ENCODE measurements at regions not wholly inside any gene's neighbourhood (a gene's known extent, or its start where the extent isn't known, plus 50 kb on each side); places are given as distances from the start of the nearest gene placed in this dataset.

DNA sequence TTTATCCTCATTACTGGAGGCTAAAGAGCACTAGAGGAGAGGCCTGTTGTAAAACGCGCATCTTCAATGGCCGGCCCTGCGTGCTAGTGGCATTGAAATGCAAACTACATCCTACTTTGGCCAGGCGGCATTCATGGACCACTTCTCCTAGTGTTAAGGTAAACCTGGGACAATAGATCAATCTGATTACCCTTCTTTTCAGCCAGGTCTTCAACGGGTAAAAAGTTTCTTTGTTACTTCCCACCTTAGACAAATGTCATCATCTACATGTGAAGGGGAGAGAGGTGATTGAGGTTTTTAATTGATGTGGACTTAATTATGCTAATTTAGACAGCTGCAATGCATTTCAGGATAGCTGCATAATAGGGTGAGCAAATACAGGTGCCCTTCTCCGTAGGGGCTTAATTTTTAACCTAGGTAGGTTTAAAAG lies 628.0 kb downstream of the ZEB2 start:
- 95% methylated on average over 7 of the region's 7 CpGs for WGBS
- no peak for DNase-seq (ENCODE audit: low read depth in 6 of 9, low spot score in 9 of 9)
- Histone ChIP-seq H3K4me3 (ENCODE audit: low read length in 2 of 2) (no peak overlapping the region), H3K27ac (ENCODE audit: low read depth in 1 of 2, low read length in 1 of 2) (no peak overlapping the region), H3K27me3 (ENCODE audit: control insufficient read depth in 2 of 2, insufficient read depth in 1 of 2, low read length in 1 of 2) (no peaks in the 10 kb centered on the region), H3K36me3 (ENCODE audit: control insufficient read depth in 2 of 2, insufficient read depth in 2 of 2, low read length in 1 of 2) (no peaks in the 10 kb centered on the region), H3K4me1 (ENCODE audit: control insufficient read depth in 2 of 2, insufficient read depth in 2 of 2, low read length in 2 of 2) (no peaks in the 10 kb centered on the region), H3K9me3 (ENCODE audit: control insufficient read depth in 2 of 2, insufficient read depth in 1 of 2, low read length in 1 of 2) (no peaks in the 10 kb centered on the region)

- no peaks in the 10 kb centered on the region for H3K9me3 ChIP-seq (ENCODE audit: control insufficient read depth in 2 of 2, insufficient read depth in 1 of 2, low read length in 1 of 2)
- no peaks in the 10 kb centered on the region for H3K4me1 ChIP-seq (ENCODE audit: control insufficient read depth in 2 of 2, insufficient read depth in 2 of 2, low read length in 2 of 2)
- no peaks in the 10 kb centered on the region for H3K36me3 ChIP-seq (ENCODE audit: control insufficient read depth in 2 of 2, insufficient read depth in 2 of 2, low read length in 1 of 2)
- H3K4me3 ChIP-seq (ENCODE audit: low read length in 2 of 2): no peak overlapping the region
- DNase-seq (ENCODE audit: low read depth in 6 of 9, low spot score in 9 of 9): no peak
- WGBS: 92% methylated on average over 3 of the region's 3 CpGs
- no peak overlapping the region for H3K27ac ChIP-seq (ENCODE audit: low read depth in 1 of 2, low read length in 1 of 2)
- H3K27me3 ChIP-seq (ENCODE audit: control insufficient read depth in 2 of 2, insufficient read depth in 1 of 2, low read length in 1 of 2): no peaks in the 10 kb centered on the region
Measured at GRCh38 chr2:143890798-143891197, 629.1 kb downstream of the ZEB2 start.

- WGBS: 97% methylated on average over 4 of the region's 4 CpGs
- H3K4me1 ChIP-seq (ENCODE audit: control insufficient read depth in 2 of 2, insufficient read depth in 2 of 2, low read length in 2 of 2): no peaks in the 10 kb centered on the region
- H3K9me3 ChIP-seq (ENCODE audit: control insufficient read depth in 2 of 2, insufficient read depth in 1 of 2, low read length in 1 of 2): no peaks in the 10 kb centered on the region
- no peak overlapping the region for H3K27ac ChIP-seq (ENCODE audit: low read depth in 1 of 2, low read length in 1 of 2)
- no peak for DNase-seq (ENCODE audit: low read depth in 6 of 9, low spot score in 9 of 9)
- H3K27me3 ChIP-seq (ENCODE audit: control insufficient read depth in 2 of 2, insufficient read depth in 1 of 2, low read length in 1 of 2): no peaks in the 10 kb centered on the region
- H3K36me3 ChIP-seq (ENCODE audit: control insufficient read depth in 2 of 2, insufficient read depth in 2 of 2, low read length in 1 of 2): no peaks in the 10 kb centered on the region
- H3K4me3 ChIP-seq (ENCODE audit: low read length in 2 of 2): no peak overlapping the region
Measured at GRCh38 chr2:143889216-143889615, 630.7 kb downstream of the ZEB2 start.

GRCh38 chr2:143885461-143885860 lies 634.5 kb downstream of the ZEB2 start:
- 97% methylated on average over 3 of the region's 3 CpGs for WGBS
- no peak overlapping the region for H3K4me3 ChIP-seq (ENCODE audit: low read length in 2 of 2)
- no peaks in the 10 kb centered on the region for H3K27me3 ChIP-seq (ENCODE audit: control insufficient read depth in 2 of 2, insufficient read depth in 1 of 2, low read length in 1 of 2)
- DNase-seq (ENCODE audit: low read depth in 6 of 9, low spot score in 9 of 9): no peak
- H3K4me1 ChIP-seq (ENCODE audit: control insufficient read depth in 2 of 2, insufficient read depth in 2 of 2, low read length in 2 of 2): no peaks in the 10 kb centered on the region
- H3K36me3 ChIP-seq (ENCODE audit: control insufficient read depth in 2 of 2, insufficient read depth in 2 of 2, low read length in 1 of 2): no peaks in the 10 kb centered on the region
- no peak overlapping the region for H3K27ac ChIP-seq (ENCODE audit: low read depth in 1 of 2, low read length in 1 of 2)
- no peaks in the 10 kb centered on the region for H3K9me3 ChIP-seq (ENCODE audit: control insufficient read depth in 2 of 2, insufficient read depth in 1 of 2, low read length in 1 of 2)

GRCh38 chr2:143881246-143881645 lies 638.7 kb downstream of the ZEB2 start:
- H3K4me1 ChIP-seq (ENCODE audit: control insufficient read depth in 2 of 2, insufficient read depth in 2 of 2, low read length in 2 of 2): no peaks in the 10 kb centered on the region
- no peaks in the 10 kb centered on the region for H3K9me3 ChIP-seq (ENCODE audit: control insufficient read depth in 2 of 2, insufficient read depth in 1 of 2, low read length in 1 of 2)
- WGBS: 97% methylated on average over 2 of the region's 2 CpGs
- H3K27me3 ChIP-seq (ENCODE audit: control insufficient read depth in 2 of 2, insufficient read depth in 1 of 2, low read length in 1 of 2): no peaks in the 10 kb centered on the region
- H3K36me3 ChIP-seq (ENCODE audit: control insufficient read depth in 2 of 2, insufficient read depth in 2 of 2, low read length in 1 of 2): no peaks in the 10 kb centered on the region
- no peak for DNase-seq (ENCODE audit: low read depth in 6 of 9, low spot score in 9 of 9)
- no peak overlapping the region for H3K4me3 ChIP-seq (ENCODE audit: low read length in 2 of 2)
- H3K27ac ChIP-seq (ENCODE audit: low read depth in 1 of 2, low read length in 1 of 2): no peak overlapping the region

GRCh38 chr2:143877876-143878530 lies 641.9 kb downstream of the ZEB2 start:
- Histone ChIP-seq H3K9me3 (ENCODE audit: control insufficient read depth in 2 of 2, insufficient read depth in 1 of 2, low read length in 1 of 2) (no peaks in the 10 kb centered on the region), H3K4me1 (ENCODE audit: control insufficient read depth in 2 of 2, insufficient read depth in 2 of 2, low read length in 2 of 2) (no peaks in the 10 kb centered on the region), H3K36me3 (ENCODE audit: control insufficient read depth in 2 of 2, insufficient read depth in 2 of 2, low read length in 1 of 2) (no peaks in the 10 kb centered on the region), H3K27ac (ENCODE audit: low read depth in 1 of 2, low read length in 1 of 2) (no peak overlapping the region), H3K27me3 (ENCODE audit: control insufficient read depth in 2 of 2, insufficient read depth in 1 of 2, low read length in 1 of 2) (no peaks in the 10 kb centered on the region), H3K4me3 (ENCODE audit: low read length in 2 of 2) (no peak overlapping the region)
- no peak for DNase-seq (ENCODE audit: low read depth in 6 of 9, low spot score in 9 of 9)
- WGBS: 94% methylated on average over 1 of the region's 1 CpG

- Histone ChIP-seq H3K27ac (ENCODE audit: low read depth in 1 of 2, low read length in 1 of 2) (no peak overlapping the region), H3K36me3 (ENCODE audit: control insufficient read depth in 2 of 2, insufficient read depth in 2 of 2, low read length in 1 of 2) (no peaks in the 10 kb centered on the region), H3K4me3 (ENCODE audit: low read length in 2 of 2) (no peak overlapping the region), H3K27me3 (ENCODE audit: control insufficient read depth in 2 of 2, insufficient read depth in 1 of 2, low read length in 1 of 2) (no peaks in the 10 kb centered on the region), H3K9me3 (ENCODE audit: control insufficient read depth in 2 of 2, insufficient read depth in 1 of 2, low read length in 1 of 2) (no peaks in the 10 kb centered on the region), H3K4me1 (ENCODE audit: control insufficient read depth in 2 of 2, insufficient read depth in 2 of 2, low read length in 2 of 2) (no peaks in the 10 kb centered on the region)
- DNase-seq (ENCODE audit: low read depth in 6 of 9, low spot score in 9 of 9): no peak
- WGBS: 88% methylated on average over 11 of the region's 11 CpGs
Measured at GRCh38 chr2:143877056-143877455, 642.9 kb downstream of the ZEB2 start.

DNA sequence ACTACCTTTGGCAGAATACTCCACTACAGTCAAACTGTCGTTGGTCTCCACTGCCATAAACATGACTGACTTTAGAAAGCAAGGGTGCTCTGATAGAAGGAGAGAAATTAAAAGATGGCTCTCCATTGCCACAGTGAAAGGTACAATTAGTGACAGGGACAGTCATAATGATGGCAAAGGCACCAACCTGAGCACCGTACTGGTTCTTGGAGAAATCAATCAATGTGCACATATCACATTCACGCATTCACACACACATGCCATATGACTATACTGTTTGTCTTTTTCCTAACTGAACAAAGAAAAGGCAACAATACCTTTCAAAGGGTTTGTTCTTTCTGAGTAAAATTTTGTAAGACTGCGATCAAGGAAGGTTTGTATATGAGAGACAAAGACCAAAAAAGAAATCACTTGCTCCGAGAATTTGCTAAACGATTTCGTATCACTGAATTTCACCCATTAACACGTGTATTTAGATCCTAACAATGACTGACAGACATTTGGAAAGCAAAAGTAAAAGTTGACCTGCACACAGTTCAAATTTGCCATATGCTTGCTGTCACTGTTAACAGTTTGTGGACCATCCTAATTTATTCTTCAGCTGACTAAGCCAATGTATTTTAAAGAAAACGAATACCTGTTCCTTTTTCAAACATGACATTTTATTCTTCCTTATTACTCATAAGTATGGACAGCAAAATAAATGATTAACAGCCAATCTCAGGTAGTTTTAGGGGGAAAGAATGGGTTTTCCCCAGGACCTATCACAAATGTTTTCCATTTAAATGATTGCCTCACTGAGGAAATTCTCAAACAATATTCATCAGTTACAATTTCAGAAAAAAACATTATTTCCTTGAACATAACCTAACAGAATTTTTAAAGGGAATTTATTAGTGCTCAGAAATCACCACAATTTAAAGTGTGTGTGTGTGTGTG lies 644.4 kb downstream of the ZEB2 start:
- no peaks in the 10 kb centered on the region for H3K36me3 ChIP-seq (ENCODE audit: control insufficient read depth in 2 of 2, insufficient read depth in 2 of 2, low read length in 1 of 2)
- 96% methylated on average over 9 of the region's 9 CpGs for WGBS
- H3K27me3 ChIP-seq (ENCODE audit: control insufficient read depth in 2 of 2, insufficient read depth in 1 of 2, low read length in 1 of 2): no peaks in the 10 kb centered on the region
- H3K9me3 ChIP-seq (ENCODE audit: control insufficient read depth in 2 of 2, insufficient read depth in 1 of 2, low read length in 1 of 2): no peaks in the 10 kb centered on the region
- no peaks in the 10 kb centered on the region for H3K4me1 ChIP-seq (ENCODE audit: control insufficient read depth in 2 of 2, insufficient read depth in 2 of 2, low read length in 2 of 2)
- H3K27ac ChIP-seq (ENCODE audit: low read depth in 1 of 2, low read length in 1 of 2): no peak overlapping the region
- no peak overlapping the region for H3K4me3 ChIP-seq (ENCODE audit: low read length in 2 of 2)
- no peak for DNase-seq (ENCODE audit: low read depth in 6 of 9, low spot score in 9 of 9)

- no peak overlapping the region for H3K27ac ChIP-seq (ENCODE audit: low read depth in 1 of 2, low read length in 1 of 2)
- no peak overlapping the region for H3K4me3 ChIP-seq (ENCODE audit: low read length in 2 of 2)
- no peaks in the 10 kb centered on the region for H3K27me3 ChIP-seq (ENCODE audit: control insufficient read depth in 2 of 2, insufficient read depth in 1 of 2, low read length in 1 of 2)
- WGBS: 97% methylated on average over 3 of the region's 3 CpGs
- no peaks in the 10 kb centered on the region for H3K9me3 ChIP-seq (ENCODE audit: control insufficient read depth in 2 of 2, insufficient read depth in 1 of 2, low read length in 1 of 2)
- H3K4me1 ChIP-seq (ENCODE audit: control insufficient read depth in 2 of 2, insufficient read depth in 2 of 2, low read length in 2 of 2): no peaks in the 10 kb centered on the region
- DNase-seq (ENCODE audit: low read depth in 6 of 9, low spot score in 9 of 9): no peak
- no peaks in the 10 kb centered on the region for H3K36me3 ChIP-seq (ENCODE audit: control insufficient read depth in 2 of 2, insufficient read depth in 2 of 2, low read length in 1 of 2)
Measured at GRCh38 chr2:143873886-143874285, 646.0 kb downstream of the ZEB2 start.
